Sigmoid colon (tissue), 6 donors: ENCODE measurements at regions not wholly inside any gene's neighbourhood (a gene's known extent, or its start where the extent isn't known, plus 50 kb on each side); places are given as distances from the start of the nearest gene placed in this dataset.
A peak's percentile ranks its signal among the peaks of the same experiment; 100 is the strongest.
"Not testable (repeated sequence)": the region's sequence is repeated elsewhere in the genome, so short reads cannot be mapped to it uniquely, and the experiment has no call there.

Source experiments
- DNase-seq: peaks from one replicate; pipeline ENCODE4 v3.0.0-alpha.2; 2019
- H3K27ac ChIP-seq, 4 donors: fragments of 200-600 bp; sonication (generic); one replicate each; pipeline ENCODE4 v1.5.1; 2016 to 2019; ENCODE audit warnings: mild to moderate bottlenecking in 1 of 4
- H3K27me3 ChIP-seq, 3 donors: fragments of 200-600 bp; sonication (generic); one replicate each; pipeline ENCODE4 v1.5.1; 2019; ENCODE audit warnings: mild to moderate bottlenecking in 1 of 3
- H3K36me3 ChIP-seq, 4 donors: fragments of 200-600 bp; sonication (generic); one replicate each; pipeline ENCODE4 v1.5.1; 2016 to 2019
- H3K4me1 ChIP-seq, 4 donors: fragments of 200-600 bp; sonication (generic); one replicate each; pipeline ENCODE4 v1.5.1; 2017 to 2019
- H3K4me3 ChIP-seq, 4 donors: fragments of 200-600 bp; sonication (generic); one replicate each; pipeline ENCODE4 v1.5.1; 2017 to 2019; ENCODE audit warnings: mild to moderate bottlenecking in 2 of 4, moderate library complexity in 1 of 4
- H3K9me3 ChIP-seq, 4 donors: fragments of 200-600 bp in 3 of 4; sonication (generic) in 3 of 4; one replicate each; pipeline versions ENCODE4 v1.5.1 to v1.6.1; 2013 to 2019
- EP300 ChIP-seq, 4 donors: sonication (generic); formaldehyde crosslinking; IDR thresholded peaks; one replicate each; pipeline ENCODE4 v1.6.1; 2017; ENCODE audit warnings: antibody characterized with exemption in 4 of 4
- POLR2A ChIP-seq, 2 donors: fragments of 450-650 bp; IDR thresholded peaks; one replicate each; pipeline ENCODE4 v1.6.1; 2016; ENCODE audit warnings: antibody characterized with exemption in 2 of 2, mild to moderate bottlenecking in 2 of 2, moderate library complexity in 2 of 2
- POLR2AphosphoS5 ChIP-seq, 4 donors: sonication (generic); formaldehyde crosslinking; IDR thresholded peaks; one replicate each; pipeline ENCODE4 v1.6.1; 2017; ENCODE audit warnings: antibody characterized with exemption in 4 of 4
- WGBS, 2 donors: extraction: QIAGEN DNeasy Blood & Tissue Kit; methylation state at CpG; one replicate each; pipeline ENCODE4 v1.1.7; 2013; 5-methylcytosine and 5-hydroxymethylcytosine counted together
- intact Hi-C: fragments of 100-400 bp; cut with DNase I; formaldehyde crosslinking; loops from one replicate; pipeline ENCODE4 v1.15.1; 2023
- TF ChIP-seq, protein P1 (sequence below), 4 experiments: fragments of 450-650 bp in 3 of 4; fragments of 200-600 bp in 1 of 4; IDR thresholded peaks; one replicate each; pipeline ENCODE4 v1.5.1; 2016 to 2019; ENCODE audit warnings: antibody characterized with exemption in 4 of 4, mild to moderate bottlenecking in 3 of 4, moderate library complexity in 2 of 4
- donor health status: healthy with polysubstance abuse.
- donor health status: healthy.

DNA sequence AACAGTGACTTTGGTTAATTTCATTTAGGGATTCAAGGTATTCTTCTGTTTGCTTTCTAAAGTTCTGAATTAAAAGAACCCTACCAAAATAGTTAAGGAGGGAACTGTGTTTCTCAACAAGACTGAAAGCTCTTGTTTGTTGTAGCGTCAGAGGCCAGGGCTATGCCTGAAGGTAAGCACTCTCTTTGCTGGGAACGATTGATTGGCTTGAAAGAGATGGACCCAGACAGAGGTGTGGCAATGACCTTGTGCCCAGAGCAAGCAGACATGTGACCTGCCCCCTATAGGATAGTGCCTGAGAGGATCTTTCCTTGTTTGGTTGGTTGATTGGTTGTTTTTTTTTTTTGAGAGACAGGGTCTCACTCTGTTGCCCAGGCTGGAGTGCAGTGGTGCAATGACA lies 68.3 kb upstream of the CECR2 start:
- intact Hi-C loops, result no loop called here

DNA sequence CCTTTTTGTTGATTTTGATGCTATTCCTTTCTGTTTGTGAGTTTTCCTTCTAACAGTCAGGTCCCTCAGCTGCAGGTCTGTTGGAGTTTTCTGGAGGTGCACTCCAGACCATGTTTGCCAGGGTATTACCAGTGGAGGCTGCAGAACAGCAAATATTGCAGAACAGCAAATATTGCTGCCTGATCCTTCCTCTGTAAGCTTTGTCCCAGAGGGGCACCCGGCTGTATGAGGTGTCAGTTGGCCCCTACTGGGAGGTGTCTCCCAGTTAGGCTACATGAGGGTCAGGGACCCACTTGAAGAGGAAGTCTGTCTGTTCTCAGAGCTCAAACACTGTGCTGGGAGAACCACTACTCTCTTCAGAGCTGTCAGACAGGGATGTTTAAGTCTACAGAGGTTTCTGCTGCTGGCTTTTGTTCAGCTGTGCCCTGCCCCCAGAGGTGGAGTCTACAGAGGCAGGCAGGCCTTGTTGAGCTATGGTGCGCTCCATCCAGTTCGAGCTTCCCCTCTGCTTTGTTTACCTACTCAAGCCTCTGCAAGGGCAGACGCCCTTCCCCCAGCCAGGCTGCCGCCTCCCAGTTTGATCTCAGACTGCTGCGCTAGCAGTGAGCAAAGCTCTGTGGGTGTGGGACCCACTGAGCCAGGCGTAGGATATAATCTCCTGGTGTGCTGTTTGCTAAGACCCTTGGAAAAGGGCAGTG lies 70.3 kb upstream of the CECR2 start:
- H3K9me3 ChIP-seq, intact Hi-C loops, H3K4me1 ChIP-seq, H3K36me3 ChIP-seq, H3K4me3 ChIP-seq, H3K27me3 ChIP-seq, DNase-seq, H3K27ac ChIP-seq: not testable (repeated sequence)
- WGBS, 2 donors, result 87% methylated on average over 7 of the region's 7 CpGs

More for the DNA sequence above, 68.3 kb upstream of the CECR2 start:
- H3K27ac ChIP-seq, result no peak overlapping the region
- DNase-seq, result no peak
- no peaks in the 10 kb centered on the region for H3K27me3 ChIP-seq
- WGBS, 2 donors, result 63 to 85% methylated on average over 2 of the region's 2 CpGs
- no peaks in the 10 kb centered on the region for H3K9me3 ChIP-seq
- no peaks in the 10 kb centered on the region for H3K4me1 ChIP-seq
- TF ChIP-seq EP300 (IDR thresholded peaks at IDR 0.05), result no peak
- no peak for TF ChIP-seq POLR2A (IDR thresholded peaks at IDR 0.05)
- no peak for TF ChIP-seq POLR2AphosphoS5 (IDR thresholded peaks at IDR 0.05)
- TF ChIP-seq, protein P1, sequence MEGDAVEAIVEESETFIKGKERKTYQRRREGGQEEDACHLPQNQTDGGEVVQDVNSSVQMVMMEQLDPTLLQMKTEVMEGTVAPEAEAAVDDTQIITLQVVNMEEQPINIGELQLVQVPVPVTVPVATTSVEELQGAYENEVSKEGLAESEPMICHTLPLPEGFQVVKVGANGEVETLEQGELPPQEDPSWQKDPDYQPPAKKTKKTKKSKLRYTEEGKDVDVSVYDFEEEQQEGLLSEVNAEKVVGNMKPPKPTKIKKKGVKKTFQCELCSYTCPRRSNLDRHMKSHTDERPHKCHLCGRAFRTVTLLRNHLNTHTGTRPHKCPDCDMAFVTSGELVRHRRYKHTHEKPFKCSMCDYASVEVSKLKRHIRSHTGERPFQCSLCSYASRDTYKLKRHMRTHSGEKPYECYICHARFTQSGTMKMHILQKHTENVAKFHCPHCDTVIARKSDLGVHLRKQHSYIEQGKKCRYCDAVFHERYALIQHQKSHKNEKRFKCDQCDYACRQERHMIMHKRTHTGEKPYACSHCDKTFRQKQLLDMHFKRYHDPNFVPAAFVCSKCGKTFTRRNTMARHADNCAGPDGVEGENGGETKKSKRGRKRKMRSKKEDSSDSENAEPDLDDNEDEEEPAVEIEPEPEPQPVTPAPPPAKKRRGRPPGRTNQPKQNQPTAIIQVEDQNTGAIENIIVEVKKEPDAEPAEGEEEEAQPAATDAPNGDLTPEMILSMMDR (IDR thresholded peaks at IDR 0.05), result no peak
- no peaks in the 10 kb centered on the region for H3K36me3 ChIP-seq
- no peak overlapping the region for H3K4me3 ChIP-seq

DNA sequence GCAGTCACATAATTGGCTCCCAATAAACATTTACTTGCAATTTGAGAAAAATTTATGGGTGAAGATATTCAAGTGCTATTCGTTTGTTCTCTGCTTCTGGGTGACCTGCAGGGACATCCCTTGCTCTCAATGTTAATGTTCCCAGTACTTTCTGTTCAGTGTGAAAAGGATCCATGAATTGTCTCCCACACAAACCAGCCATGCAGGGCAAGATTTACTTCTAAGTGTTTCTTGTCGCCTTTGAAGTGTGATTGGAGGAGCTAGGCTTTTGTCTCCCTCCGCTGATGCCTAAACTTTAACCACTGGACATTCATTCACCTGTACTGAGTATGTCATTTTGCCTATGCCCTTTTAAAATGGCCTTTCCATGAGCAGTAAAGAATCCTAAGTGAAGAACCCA lies 66.4 kb upstream of the ADA2 start:
- intact Hi-C loops, result no loop called here
- no peak for DNase-seq
- 80% methylated on average over 3 of the region's 3 CpGs for WGBS, 2 donors
- TF ChIP-seq POLR2A (IDR thresholded peaks at IDR 0.05) (no peak), POLR2AphosphoS5 (IDR thresholded peaks at IDR 0.05) (no peak), EP300 (IDR thresholded peaks at IDR 0.05) (no peak)
- TF ChIP-seq, protein P1 (IDR thresholded peaks at IDR 0.05), result no peak
- no peaks in the 10 kb centered on the region for H3K27me3 ChIP-seq
- no peak overlapping the region for H3K27ac ChIP-seq
- no peaks in the 10 kb centered on the region for H3K36me3 ChIP-seq
- H3K4me3 ChIP-seq, result no peak overlapping the region
- no peaks in the 10 kb centered on the region for H3K9me3 ChIP-seq
- H3K4me1 ChIP-seq, result no peaks in the 10 kb centered on the region

DNA sequence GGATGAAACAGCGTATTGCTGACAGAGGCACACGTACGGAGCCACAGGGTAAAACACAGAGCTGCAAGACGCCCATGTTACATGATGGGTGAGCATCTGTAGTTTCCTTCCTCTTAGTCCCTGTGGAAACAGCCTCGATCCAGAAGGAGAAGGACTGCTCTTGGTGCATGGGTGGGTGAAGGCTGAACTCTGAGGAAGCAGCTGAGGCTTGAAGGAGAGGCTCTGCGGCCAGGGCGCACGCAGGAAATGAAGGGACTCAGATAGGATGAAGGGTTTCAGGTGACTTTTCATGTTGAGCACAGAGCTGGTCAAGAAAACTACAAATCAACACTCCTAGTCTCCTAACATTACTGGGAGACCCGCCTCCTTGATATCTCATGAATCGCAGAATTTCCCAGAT lies 65.7 kb upstream of the ADA2 start:
- TF ChIP-seq EP300 (IDR thresholded peaks at IDR 0.05), result no peak
- TF ChIP-seq, protein P1 (IDR thresholded peaks at IDR 0.05), result no peak
- TF ChIP-seq POLR2A (IDR thresholded peaks at IDR 0.05), result no peak
- no peak for TF ChIP-seq POLR2AphosphoS5 (IDR thresholded peaks at IDR 0.05)
- peak; percentile 10 for DNase-seq
- no peak overlapping the region for H3K27ac ChIP-seq
- no peak overlapping the region for H3K4me3 ChIP-seq
- H3K9me3 ChIP-seq, result no peaks in the 10 kb centered on the region
- no peaks in the 10 kb centered on the region for H3K27me3 ChIP-seq
- no peaks in the 10 kb centered on the region for H3K36me3 ChIP-seq
- WGBS, 2 donors, result 63 to 66% methylated on average over 10 of the region's 10 CpGs
- intact Hi-C loops, result no loop called here
- no peaks in the 10 kb centered on the region for H3K4me1 ChIP-seq

DNA sequence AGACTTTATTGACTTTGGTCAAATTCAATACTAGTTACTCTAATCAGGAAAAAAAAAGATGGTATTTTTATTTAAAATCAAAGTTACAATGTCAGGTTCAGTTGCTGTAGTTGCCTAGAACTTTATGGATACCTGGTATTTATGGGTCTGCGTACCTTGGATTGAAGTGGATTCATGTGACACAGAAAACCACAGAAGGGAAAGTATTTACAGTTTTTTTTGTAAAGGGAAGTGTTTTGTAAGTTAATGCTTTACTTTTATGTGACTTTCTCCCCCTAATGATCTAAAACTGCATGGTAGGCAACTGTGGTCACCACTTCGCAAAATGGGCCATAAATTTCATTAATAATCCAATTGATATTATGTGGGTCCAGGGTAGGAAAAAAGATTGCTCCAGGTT lies 65.2 kb upstream of the ADA2 start:
- 16 to 42% methylated on average over 2 of the region's 2 CpGs for WGBS, 2 donors
- Histone ChIP-seq H3K36me3 (no peaks in the 10 kb centered on the region), H3K27ac (no peak overlapping the region), H3K4me1 (no peaks in the 10 kb centered on the region), H3K4me3 (no peak overlapping the region), H3K9me3 (no peaks in the 10 kb centered on the region), H3K27me3 (no peaks in the 10 kb centered on the region)
- DNase-seq, result no peak
- intact Hi-C loops, result no loop called here
- TF ChIP-seq, protein P1 (IDR thresholded peaks at IDR 0.05), result no peak
- TF ChIP-seq POLR2AphosphoS5 (IDR thresholded peaks at IDR 0.05) (no peak), EP300 (IDR thresholded peaks at IDR 0.05) (no peak), POLR2A (IDR thresholded peaks at IDR 0.05) (no peak)

DNA sequence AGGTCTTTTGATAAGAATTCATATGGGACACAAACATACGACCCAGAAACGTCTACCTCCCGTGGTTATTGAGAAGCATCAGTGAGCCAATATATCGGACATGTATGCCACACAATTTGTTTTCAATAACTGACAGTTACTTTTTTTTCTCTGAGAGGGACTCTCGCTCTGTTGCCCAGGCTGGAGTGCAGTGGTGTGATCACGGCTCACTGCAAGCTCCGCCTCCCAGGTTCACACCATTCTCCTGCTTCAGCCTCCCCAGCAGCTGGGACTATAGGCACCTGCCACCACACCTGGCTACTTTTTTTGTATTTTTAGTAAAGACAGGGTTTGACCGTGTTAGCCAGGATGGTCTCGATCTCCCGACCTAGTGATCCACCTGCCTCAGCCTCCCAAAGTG lies 64.6 kb upstream of the ADA2 start:
- peak; percentile 11 for DNase-seq

More for the DNA sequence above, 64.6 kb upstream of the ADA2 start:
- 84 to 88% methylated on average over 10 of the region's 10 CpGs for WGBS, 2 donors
- H3K27me3 ChIP-seq, H3K4me1 ChIP-seq, H3K9me3 ChIP-seq, H3K4me3 ChIP-seq, intact Hi-C loops, H3K36me3 ChIP-seq, H3K27ac ChIP-seq: not testable (repeated sequence)
